SU-DHL-6 (cell line): ENCODE measurements at regions not wholly inside any gene's neighbourhood (a gene's known extent, or its start where the extent isn't known, plus 50 kb on each side); places are given as distances from the start of the nearest gene placed in this dataset.

Experiments
- H2AFZ ChIP-seq: fragments of 200-600 bp; sonication (generic); 2 replicates; pipeline ENCODE4 v1.6.1; 2014; ENCODE audit warnings: low read depth, mild to moderate bottlenecking, moderate library complexity, mixed read lengths, antibody characterized with exemption, low read length; ENCODE audit not compliant: severe bottlenecking
- H3F3A ChIP-seq: fragments of 200-600 bp; shearing (Covaris generic); 2 replicates; pipeline ENCODE4 v1.6.0; 2016; ENCODE audit warnings: antibody characterized with exemption, mild to moderate bottlenecking; ENCODE audit not compliant: insufficient read depth
- H3K27ac ChIP-seq: fragments of 200-600 bp; sonication (generic); 2 replicates; pipeline ENCODE4 v1.5.1; 2016; ENCODE audit warnings: low read depth, mild to moderate bottlenecking, low read length, moderate library complexity, mixed read lengths
- H3K27me3 ChIP-seq: fragments of 200-600 bp; sonication (generic), shearing (Covaris generic); 2 replicates; pipeline ENCODE4 v1.6.0; 2014; ENCODE audit warnings: mild to moderate bottlenecking, low read length
- H3K36me3 ChIP-seq: fragments of 200-600 bp; sonication (generic); 2 replicates; pipeline ENCODE4 v1.6.1; 2014; ENCODE audit warnings: mild to moderate bottlenecking, low read length, mixed read lengths
- H3K4me2 ChIP-seq: fragments of 300-600, 200-600 bp; shearing (Covaris generic), sonication (generic); 2 replicates; pipeline ENCODE4 v1.6.0; 2014; ENCODE audit warnings: low read length, low read depth, mild to moderate bottlenecking; ENCODE audit not compliant: poor library complexity, severe bottlenecking
- H3K4me3 ChIP-seq: fragments of 200-600 bp; sonication (generic); 2 replicates; pipeline ENCODE4 v1.5.1; 2014; ENCODE audit warnings: antibody characterized with exemption, low read length, mild to moderate bottlenecking, mixed read lengths; ENCODE audit not compliant: insufficient read depth, poor library complexity, severe bottlenecking
- H3K79me2 ChIP-seq: fragments of 200-600 bp; sonication (generic); 2 replicates; pipeline ENCODE4 v1.6.1; 2014; ENCODE audit warnings: mild to moderate bottlenecking, low read length, moderate library complexity; ENCODE audit not compliant: insufficient read depth
- H3K9ac ChIP-seq: fragments of 200-600 bp; sonication (generic); 2 replicates; pipeline ENCODE4 v1.7.0; 2014; ENCODE audit warnings: mild to moderate bottlenecking, low read length
- H3K9me2 ChIP-seq: fragments of 200-600 bp; sonication (generic); replicated peaks from 2 replicates; pipeline ENCODE4 v1.6.1; 2014; ENCODE audit warnings: low read length; ENCODE audit not compliant: insufficient read depth
- H3K9me3 ChIP-seq: fragments of 200-600 bp; sonication (generic); 2 replicates; pipeline ENCODE4 v1.6.1; 2014; ENCODE audit warnings: low read length, mixed read lengths; ENCODE audit not compliant: insufficient read depth
- H4K20me1 ChIP-seq: fragments of 200-600 bp; sonication (generic); 2 replicates; pipeline ENCODE4 v1.6.1; 2014; ENCODE audit warnings: low read depth, mild to moderate bottlenecking, antibody characterized with exemption, low read length, moderate library complexity, mixed read lengths
- CTCF ChIP-seq: fragments of 200-600 bp; sonication (generic); IDR thresholded peaks from one replicate; pipeline ENCODE4 v1.5.1; 2017; ENCODE audit warnings: antibody characterized with exemption, mild to moderate bottlenecking, low read length, moderate library complexity; ENCODE audit not compliant: insufficient read depth, poor library complexity, severe bottlenecking
- EZH2phosphoT487 ChIP-seq: fragments of 200-600 bp; sonication (generic), shearing (Covaris generic); conservative IDR thresholded peaks from 2 replicates; pipeline ENCODE4 v1.6.1; 2018; ENCODE audit warnings: mild to moderate bottlenecking, antibody characterized with exemption, low read length, moderate library complexity, mixed read lengths

GRCh38 chr12:131345521-131346436 is 365.1 kb upstream of the SFSWAP start:
- H3K27ac ChIP-seq = no peak overlapping the region
- H3K4me2 ChIP-seq = no peak overlapping the region
- no peaks in the 10 kb centered on the region for H3F3A ChIP-seq
- H3K4me3 ChIP-seq = no peak overlapping the region
- no peak overlapping the region for H3K9ac ChIP-seq
- H3K9me2 ChIP-seq = no peaks in the 10 kb centered on the region
- H3K36me3 ChIP-seq = no peaks in the 10 kb centered on the region
- no peaks in the 10 kb centered on the region for H3K9me3 ChIP-seq
- no peaks in the 10 kb centered on the region for H3K79me2 ChIP-seq
- no peaks in the 10 kb centered on the region for H3K27me3 ChIP-seq
- no peak overlapping the region for H2AFZ ChIP-seq
- no peaks in the 10 kb centered on the region for H4K20me1 ChIP-seq
- TF ChIP-seq CTCF (no peak), EZH2phosphoT487 (no peak)

DNA sequence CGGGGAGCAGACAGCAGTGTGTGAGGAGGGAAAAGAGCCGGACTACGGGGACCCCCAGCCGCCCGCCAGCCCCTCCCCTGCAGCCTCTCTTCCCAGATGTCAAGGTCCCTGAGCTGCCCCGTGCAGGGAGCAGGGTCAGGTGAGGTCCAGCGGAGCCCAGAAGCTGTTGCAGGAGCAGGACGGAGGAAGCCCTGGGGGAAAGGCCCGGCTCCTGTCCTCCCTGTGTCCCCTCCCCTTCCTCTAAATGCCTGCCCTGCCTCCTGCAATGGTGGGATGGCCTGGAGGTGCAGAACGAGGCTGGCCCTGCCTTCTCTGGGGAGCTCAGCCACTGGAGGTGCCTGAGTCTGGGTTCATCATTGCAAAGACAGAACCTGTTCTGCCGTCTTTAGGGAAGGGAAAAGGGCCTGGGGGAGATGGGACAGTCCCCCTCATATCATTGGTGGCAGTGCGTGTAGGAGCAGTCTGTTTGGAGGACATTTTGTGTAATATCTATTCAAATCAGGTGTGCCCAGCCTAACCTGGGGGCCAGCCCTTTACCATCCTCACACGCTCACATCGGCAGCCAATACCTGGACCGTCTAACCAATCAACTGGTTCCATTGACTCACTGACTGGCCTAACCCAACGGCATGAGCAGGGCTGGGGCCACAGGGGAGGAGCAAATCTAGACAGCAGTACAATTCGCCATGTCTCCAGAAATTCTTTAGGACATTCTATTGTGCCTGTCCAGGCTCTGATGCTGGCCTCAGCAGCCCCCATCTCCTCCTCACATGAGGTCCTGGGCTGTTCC is 364.1 kb upstream of the SFSWAP start:
- Histone ChIP-seq H4K20me1 (no peaks in the 10 kb centered on the region), H3F3A (no peaks in the 10 kb centered on the region), H2AFZ (no peak overlapping the region), H3K4me3 (no peak overlapping the region), H3K9me2 (no peaks in the 10 kb centered on the region), H3K9me3 (no peaks in the 10 kb centered on the region), H3K9ac (no peak overlapping the region), H3K27me3 (no peaks in the 10 kb centered on the region), H3K4me2 (no peak overlapping the region), H3K27ac (no peak overlapping the region), H3K79me2 (no peaks in the 10 kb centered on the region), H3K36me3 (no peaks in the 10 kb centered on the region)
- TF ChIP-seq CTCF = no peak

DNA sequence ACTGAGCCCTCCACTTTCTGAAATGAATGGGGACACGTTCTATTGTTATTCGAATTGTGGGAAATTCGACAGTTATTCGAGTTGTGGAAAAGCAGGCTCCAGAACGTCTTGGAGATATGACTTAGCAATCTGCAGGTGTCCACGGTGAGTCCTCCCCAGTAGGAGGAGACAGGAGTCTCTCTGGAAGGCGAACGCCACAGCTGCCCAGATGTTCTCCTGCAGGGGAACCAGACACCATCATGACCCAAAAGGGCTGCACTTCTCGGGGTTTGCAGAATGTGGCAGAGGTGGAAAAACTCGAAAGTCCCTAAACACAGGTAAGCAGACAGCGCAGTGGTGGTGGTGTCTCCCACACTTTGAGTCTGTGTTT is 363.6 kb upstream of the SFSWAP start:
- Histone ChIP-seq H3K9ac (no peak overlapping the region), H3K27me3 (no peaks in the 10 kb centered on the region), H4K20me1 (no peaks in the 10 kb centered on the region), H3K4me2 (no peak overlapping the region), H3F3A (no peaks in the 10 kb centered on the region), H3K4me3 (no peak overlapping the region), H2AFZ (no peak overlapping the region), H3K9me2 (no peaks in the 10 kb centered on the region), H3K79me2 (no peaks in the 10 kb centered on the region), H3K27ac (no peak overlapping the region), H3K36me3 (no peaks in the 10 kb centered on the region), H3K9me3 (no peaks in the 10 kb centered on the region)
- TF ChIP-seq CTCF (no peak), EZH2phosphoT487 (no peak)
